ENCODE measurements at regions not wholly inside any gene's neighbourhood (a gene's known extent, or its start where the extent isn't known, plus 50 kb on each side); places are given as distances from the start of the nearest gene placed in this dataset.

DNA sequence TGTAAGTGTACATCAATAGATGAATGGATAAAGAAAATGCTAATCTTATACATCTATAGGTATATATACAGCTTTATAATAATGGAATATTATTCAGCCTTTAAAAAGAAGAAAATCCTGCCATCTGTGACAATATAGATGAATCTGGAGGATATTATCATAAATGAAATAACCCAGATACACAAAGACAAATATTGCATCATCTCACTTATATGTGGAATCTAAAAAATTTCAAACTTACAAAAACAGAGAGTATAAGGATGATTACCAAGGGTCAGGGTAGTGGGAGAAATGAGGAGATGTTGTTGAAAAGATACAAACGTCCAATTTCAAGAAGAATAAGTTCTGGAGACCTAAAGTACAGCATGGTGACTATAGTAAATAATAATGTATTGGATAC, 85.4 kb upstream of the AGTR1 start:
- no peaks in the 10 kb centered on the region for H3K4me1 ChIP-seq (ENCODE audit: insufficient read depth, low read length)
- ATAC-seq (ENCODE audit: poor library complexity): no peak
- H3K4me3 ChIP-seq (ENCODE audit: low read length): no peak overlapping the region
- DNase-seq: no peak
- Mint-ChIP-seq H3K4me3 (no peak overlapping the region), H3K9me3 (peaks cover 6% of the 10 kb centered on the region), H3K27me3 (no peaks in the 10 kb centered on the region), H3K27ac (no peak overlapping the region), H3K4me1 (ENCODE audit: low read depth) (no peaks in the 10 kb centered on the region), H3K36me3 (ENCODE audit: low read depth) (no peaks in the 10 kb centered on the region)
- ChIA-PET POLR2A (no interaction called here), CTCF (no interaction called here)
- TF ChIP-seq CTCF (IDR thresholded peaks at IDR 0.05): no peak
- no peaks in the 10 kb centered on the region for H3K36me3 ChIP-seq (ENCODE audit: insufficient read depth, low read length)
- intact Hi-C loops (cut with DNase I, micrococcal nuclease): no loop called here
- H3K27me3 ChIP-seq (ENCODE audit: control insufficient read depth in 1 of 2, insufficient read depth in 2 of 2, low read length in 2 of 2): no peaks in the 10 kb centered on the region
- no peak overlapping the region for H3K27ac ChIP-seq (ENCODE audit: low read depth in 1 of 2, low read length in 2 of 2)
- H3K9me3 ChIP-seq (ENCODE audit: control insufficient read depth in 1 of 2, insufficient read depth in 1 of 2, low read length in 2 of 2): no peaks in the 10 kb centered on the region

DNA sequence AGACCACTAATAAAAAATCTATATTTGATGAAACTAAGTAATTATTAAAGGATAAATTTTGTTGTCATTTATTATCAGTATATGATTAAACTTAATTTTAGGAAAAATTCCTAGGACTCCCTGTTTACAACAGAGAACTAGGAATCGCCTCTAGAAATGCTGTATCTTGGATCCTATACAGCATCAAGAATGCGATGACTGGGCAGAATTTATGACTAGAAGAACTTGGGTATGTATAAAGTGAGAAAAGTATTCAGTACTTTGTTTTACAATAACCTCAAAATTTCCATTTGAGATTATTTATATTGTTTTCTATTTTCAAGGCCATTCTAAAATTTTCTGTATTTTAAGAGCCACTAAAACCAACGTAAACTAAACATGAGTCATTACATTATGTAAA, 82.3 kb upstream of the AGTR1 start:
- ATAC-seq (ENCODE audit: poor library complexity): no peak
- Histone ChIP-seq H3K4me1 (ENCODE audit: insufficient read depth, low read length) (no peaks in the 10 kb centered on the region), H3K27ac (ENCODE audit: low read depth in 1 of 2, low read length in 2 of 2) (no peak overlapping the region), H3K9me3 (ENCODE audit: control insufficient read depth in 1 of 2, insufficient read depth in 1 of 2, low read length in 2 of 2) (peaks cover 0 to 4% of the 10 kb centered on the region in 2 experiments), H3K27me3 (ENCODE audit: control insufficient read depth in 1 of 2, insufficient read depth in 2 of 2, low read length in 2 of 2) (no peaks in the 10 kb centered on the region), H3K4me3 (ENCODE audit: low read length) (no peak overlapping the region), H3K36me3 (ENCODE audit: insufficient read depth, low read length) (no peaks in the 10 kb centered on the region)
- Mint-ChIP-seq H3K27me3 (no peaks in the 10 kb centered on the region), H3K4me3 (no peak overlapping the region), H3K36me3 (ENCODE audit: low read depth) (no peaks in the 10 kb centered on the region), H3K9me3 (no peaks in the 10 kb centered on the region), H3K4me1 (ENCODE audit: low read depth) (no peaks in the 10 kb centered on the region), H3K27ac (no peak overlapping the region)
- POLR2A ChIA-PET: no interaction called here
- CTCF ChIA-PET: no interaction called here
- DNase-seq: no peak
- intact Hi-C loops (cut with DNase I, micrococcal nuclease): no loop called here
- no peak for TF ChIP-seq CTCF (IDR thresholded peaks at IDR 0.05)

DNA sequence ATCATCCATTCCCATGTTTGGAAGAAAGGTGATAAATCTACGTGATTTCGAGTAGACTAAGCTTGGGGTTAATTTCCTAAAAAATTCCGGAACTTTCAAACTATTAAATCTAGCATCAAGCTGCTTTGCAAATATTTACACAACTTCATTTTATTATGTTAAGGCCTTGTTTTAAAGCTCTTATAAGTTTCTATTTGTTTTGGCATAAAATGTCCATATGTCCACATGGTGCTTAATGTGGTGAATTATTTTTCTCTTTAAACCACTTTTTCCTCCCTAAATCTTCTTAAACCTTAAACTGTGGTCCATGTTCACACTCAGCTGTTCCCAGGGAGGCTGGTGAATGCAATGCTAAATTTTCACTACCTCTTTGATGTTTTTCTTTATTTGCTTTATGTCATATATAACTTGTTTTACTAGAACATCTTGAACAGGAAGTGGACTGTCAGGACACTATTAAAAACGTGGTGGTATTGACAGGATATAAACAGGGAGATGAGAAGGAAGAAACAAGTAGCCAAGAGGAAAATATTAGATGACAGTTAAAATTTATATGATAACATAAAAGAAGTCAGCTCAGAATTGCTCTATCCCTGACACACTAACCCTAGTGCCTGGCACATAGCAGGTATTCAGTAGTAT, 72.5 kb upstream of the AGTR1 start:
- intact Hi-C loops (cut with DNase I, micrococcal nuclease): no loop called here
- no peaks in the 10 kb centered on the region for H3K27me3 ChIP-seq (ENCODE audit: control insufficient read depth in 1 of 2, insufficient read depth in 2 of 2, low read length in 2 of 2)
- no peak overlapping the region for H3K27ac ChIP-seq (ENCODE audit: low read depth in 1 of 2, low read length in 2 of 2)
- H3K36me3 ChIP-seq (ENCODE audit: insufficient read depth, low read length): no peaks in the 10 kb centered on the region
- Mint-ChIP-seq H3K9me3 (peaks cover 14% of the 10 kb centered on the region), H3K36me3 (ENCODE audit: low read depth) (no peaks in the 10 kb centered on the region), H3K4me3 (no peak overlapping the region), H3K27ac (no peak overlapping the region), H3K4me1 (ENCODE audit: low read depth) (no peaks in the 10 kb centered on the region), H3K27me3 (no peaks in the 10 kb centered on the region)
- POLR2A ChIA-PET: no interaction called here
- no peak overlapping the region for H3K4me3 ChIP-seq (ENCODE audit: low read length)
- DNase-seq: no peak
- no peak for ATAC-seq (ENCODE audit: poor library complexity)
- peaks cover 0 to 3% of the 10 kb centered on the region in 2 experiments for H3K9me3 ChIP-seq (ENCODE audit: control insufficient read depth in 1 of 2, insufficient read depth in 1 of 2, low read length in 2 of 2)
- H3K4me1 ChIP-seq (ENCODE audit: insufficient read depth, low read length): no peaks in the 10 kb centered on the region
- CTCF ChIA-PET: no interaction called here
- no peak for TF ChIP-seq CTCF (IDR thresholded peaks at IDR 0.05)

Data from CD4-positive, alpha-beta T cell (primary cell).